ENCODE measurements at regions not wholly inside any gene's neighbourhood (a gene's known extent, or its start where the extent isn't known, plus 50 kb on each side); places are given as distances from the start of the nearest gene placed in this dataset.

GRCh38 chr2:137826373-137827372, 137.6 kb upstream of the HNMT start:
- in situ Hi-C loops (cut with MboI; ENCODE audit: low sequenced_read_pairs) (loop anchor here (25.0 kb wide), 1 partner anchor 1914 kb away; no protein-coding TSS in a partner anchor), dilution Hi-C loops (cut with HindIII; ENCODE audit: low sequenced_read_pairs, unreplicated experiment) (no loop called here), intact Hi-C loops (cut with micrococcal nuclease) (no loop called here)
- Histone ChIP-seq H3K56ac (ENCODE audit: extremely low read depth, insufficient read depth, low read length) (no peak overlapping the region), H3K4me2 (ENCODE audit: low read depth, low read length) (no peak overlapping the region), H3K27ac (ENCODE audit: insufficient read depth, low read length) (no peak overlapping the region), H3K4ac (ENCODE audit: low read depth, low read length) (no peak overlapping the region), H2BK20ac (ENCODE audit: low read depth, low read length) (no peak overlapping the region), H2BK15ac (ENCODE audit: low read depth, low read length) (no peak overlapping the region), H4K5ac (ENCODE audit: low read depth, low read length) (no peak overlapping the region), H3K36me3 (ENCODE audit: control insufficient read depth, insufficient read depth, low read length) (no peaks in the 10 kb centered on the region), H2BK120ac (ENCODE audit: low read depth, low read length) (no peak overlapping the region), H3K9me1 (ENCODE audit: insufficient read depth, low read length) (no peaks in the 10 kb centered on the region), H2AK5ac (ENCODE audit: low read depth, low read length) (no peak overlapping the region), H2AK9ac (replicated peaks; ENCODE audit: low read depth, low read length, poor library complexity) (no peak overlapping the region), H3K14ac (replicated peaks; ENCODE audit: low read depth, low read length) (no peak overlapping the region), H3K9me3 (ENCODE audit: control insufficient read depth, insufficient read depth, low read length) (no peaks in the 10 kb centered on the region), H3K4me3 (ENCODE audit: insufficient read depth, low read depth, low read length) (no peak overlapping the region), H4K91ac (ENCODE audit: insufficient read depth, low read depth, low read length) (no peak overlapping the region), H3K79me1 (ENCODE audit: low read depth in 1 of 2, low read length in 2 of 2) (no peaks in the 10 kb centered on the region), H2BK5ac (ENCODE audit: low read depth, low read length, poor library complexity, severe bottlenecking) (no peak overlapping the region), H3K18ac (ENCODE audit: low read depth, low read length) (no peak overlapping the region), H4K8ac (ENCODE audit: low read depth in 2 of 2, low read length in 2 of 2) (no peak overlapping the region), H3K4me1 (ENCODE audit: control insufficient read depth, insufficient read depth, low read length) (no peaks in the 10 kb centered on the region), H2AFZ (replicated peaks; ENCODE audit: low read length, poor library complexity) (no peak overlapping the region), H3K27me3 (ENCODE audit: control insufficient read depth, insufficient read depth, low read length) (no peaks in the 10 kb centered on the region), H3K23ac (ENCODE audit: low read depth, low read length) (no peak overlapping the region), H3K9ac (ENCODE audit: low read depth, low read length) (no peak overlapping the region), H4K20me1 (ENCODE audit: insufficient read depth, low read length) (no peaks in the 10 kb centered on the region)
- WGBS, 2 experiments (ENCODE audit: extremely low coverage in 2 of 2, insufficient read length in 1 of 2): 80% methylated on average over 1 of the region's 5 CpGs; no CpG with 5 or more reads in 1 of the 2 experiments
- POLR2A ChIA-PET (ENCODE audit: unreplicated experiment): no interaction called here
- BruUV-seq (replicated peaks): no TSS peak
- DNase-seq (no peak), ATAC-seq (ENCODE audit: low read depth) (no peak)
- CTCF ChIA-PET: no interaction called here
- TF ChIP-seq SMC3 (IDR thresholded peaks at IDR 0.05; ENCODE audit: low read depth, low read length) (no peak), FOS (IDR thresholded peaks at IDR 0.05; ENCODE audit: low read depth, low read length) (no peak), BHLHE40 (IDR thresholded peaks at IDR 0.05; ENCODE audit: low read depth, low read length) (no peak), ELK1 (IDR thresholded peaks at IDR 0.05; ENCODE audit: borderline replicate concordance, low read depth, low read length) (no peak), RFX5 (IDR thresholded peaks at IDR 0.05; ENCODE audit: low read depth, low read length) (no peak), RAD21 (IDR thresholded peaks at IDR 0.05; ENCODE audit: low read length) (no peak), CHD1 (IDR thresholded peaks at IDR 0.05; ENCODE audit: low read depth, low read length) (no peak), POLR2A (IDR thresholded peaks at IDR 0.05; ENCODE audit: low read depth, low read length) (no peak), CEBPB (IDR thresholded peaks at IDR 0.05; ENCODE audit: low read depth, low read length) (no peak), NFE2L2 (IDR thresholded peaks at IDR 0.05; ENCODE audit: low read depth, low read length) (no peak), MAZ (IDR thresholded peaks at IDR 0.05; ENCODE audit: borderline replicate concordance, low read depth, low read length) (no peak), RCOR1 (IDR thresholded peaks at IDR 0.05; ENCODE audit: insufficient replicate concordance, low read length) (no peak), MAFK (IDR thresholded peaks at IDR 0.05; ENCODE audit: low read depth, low read length) (no peak)
- TF ChIP-seq, protein P1, sequence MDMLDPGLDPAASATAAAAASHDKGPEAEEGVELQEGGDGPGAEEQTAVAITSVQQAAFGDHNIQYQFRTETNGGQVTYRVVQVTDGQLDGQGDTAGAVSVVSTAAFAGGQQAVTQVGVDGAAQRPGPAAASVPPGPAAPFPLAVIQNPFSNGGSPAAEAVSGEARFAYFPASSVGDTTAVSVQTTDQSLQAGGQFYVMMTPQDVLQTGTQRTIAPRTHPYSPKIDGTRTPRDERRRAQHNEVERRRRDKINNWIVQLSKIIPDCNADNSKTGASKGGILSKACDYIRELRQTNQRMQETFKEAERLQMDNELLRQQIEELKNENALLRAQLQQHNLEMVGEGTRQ (IDR thresholded peaks at IDR 0.05; ENCODE audit: low read depth, low read length): no peak
- TF ChIP-seq, protein P2, sequence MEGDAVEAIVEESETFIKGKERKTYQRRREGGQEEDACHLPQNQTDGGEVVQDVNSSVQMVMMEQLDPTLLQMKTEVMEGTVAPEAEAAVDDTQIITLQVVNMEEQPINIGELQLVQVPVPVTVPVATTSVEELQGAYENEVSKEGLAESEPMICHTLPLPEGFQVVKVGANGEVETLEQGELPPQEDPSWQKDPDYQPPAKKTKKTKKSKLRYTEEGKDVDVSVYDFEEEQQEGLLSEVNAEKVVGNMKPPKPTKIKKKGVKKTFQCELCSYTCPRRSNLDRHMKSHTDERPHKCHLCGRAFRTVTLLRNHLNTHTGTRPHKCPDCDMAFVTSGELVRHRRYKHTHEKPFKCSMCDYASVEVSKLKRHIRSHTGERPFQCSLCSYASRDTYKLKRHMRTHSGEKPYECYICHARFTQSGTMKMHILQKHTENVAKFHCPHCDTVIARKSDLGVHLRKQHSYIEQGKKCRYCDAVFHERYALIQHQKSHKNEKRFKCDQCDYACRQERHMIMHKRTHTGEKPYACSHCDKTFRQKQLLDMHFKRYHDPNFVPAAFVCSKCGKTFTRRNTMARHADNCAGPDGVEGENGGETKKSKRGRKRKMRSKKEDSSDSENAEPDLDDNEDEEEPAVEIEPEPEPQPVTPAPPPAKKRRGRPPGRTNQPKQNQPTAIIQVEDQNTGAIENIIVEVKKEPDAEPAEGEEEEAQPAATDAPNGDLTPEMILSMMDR (conservative IDR thresholded peaks at IDR 0.05; ENCODE audit: low read depth, low read length): no peak

Measured in IMR-90 (cell line).